Liver (tissue), 3 donors: ENCODE measurements at regions not wholly inside any gene's neighbourhood (a gene's known extent, or its start where the extent isn't known, plus 50 kb on each side); places are given as distances from the start of the nearest gene placed in this dataset.

ENCODE experiments used
- CTCF ChIP-seq: fragments of 150-350 bp; IDR thresholded peaks from 2 replicates; pipeline ENCODE4 v1.5.1; 2017; ENCODE audit warnings: improper control_type of control experiment, low read depth, low read length; ENCODE audit not compliant: missing input control
- EGR1 ChIP-seq, 2 donors: IDR thresholded peaks; 2 replicates each; pipeline ENCODE4 v1.6.1; 2016 to 2018; ENCODE audit warnings: antibody characterized with exemption in 2 of 2, low read depth in 2 of 2
- MAX ChIP-seq: IDR thresholded peaks from 2 replicates; pipeline ENCODE4 v1.6.1; 2016; ENCODE audit warnings: antibody characterized with exemption
- donor health status: healthy.
- donor health status: healthy.

- TF ChIP-seq CTCF, result no peak
- no peak for TF ChIP-seq EGR1 (IDR thresholded peaks at IDR 0.05; ENCODE audit: low read depth in 2 of 2)
- no peak for TF ChIP-seq MAX
Observed at GRCh38 chr5:51053361-51053760, 329.9 kb upstream of the ISL1 start.
